ENCODE measurements at regions not wholly inside any gene's neighbourhood (a gene's known extent, or its start where the extent isn't known, plus 50 kb on each side); places are given as distances from the start of the nearest gene placed in this dataset.

GRCh38 chr5:57783693-57784092, 301.1 kb upstream of the ACTBL2 start:
- POLR2A ChIA-PET = interaction anchor here (1.5 kb wide), 1 partner anchor 675 kb away, joined by 4 read pairs; no protein-coding TSS in a partner anchor
- no peak for DNase-seq (ENCODE audit: low read depth, low spot score)
- TF ChIP-seq, protein P1, sequence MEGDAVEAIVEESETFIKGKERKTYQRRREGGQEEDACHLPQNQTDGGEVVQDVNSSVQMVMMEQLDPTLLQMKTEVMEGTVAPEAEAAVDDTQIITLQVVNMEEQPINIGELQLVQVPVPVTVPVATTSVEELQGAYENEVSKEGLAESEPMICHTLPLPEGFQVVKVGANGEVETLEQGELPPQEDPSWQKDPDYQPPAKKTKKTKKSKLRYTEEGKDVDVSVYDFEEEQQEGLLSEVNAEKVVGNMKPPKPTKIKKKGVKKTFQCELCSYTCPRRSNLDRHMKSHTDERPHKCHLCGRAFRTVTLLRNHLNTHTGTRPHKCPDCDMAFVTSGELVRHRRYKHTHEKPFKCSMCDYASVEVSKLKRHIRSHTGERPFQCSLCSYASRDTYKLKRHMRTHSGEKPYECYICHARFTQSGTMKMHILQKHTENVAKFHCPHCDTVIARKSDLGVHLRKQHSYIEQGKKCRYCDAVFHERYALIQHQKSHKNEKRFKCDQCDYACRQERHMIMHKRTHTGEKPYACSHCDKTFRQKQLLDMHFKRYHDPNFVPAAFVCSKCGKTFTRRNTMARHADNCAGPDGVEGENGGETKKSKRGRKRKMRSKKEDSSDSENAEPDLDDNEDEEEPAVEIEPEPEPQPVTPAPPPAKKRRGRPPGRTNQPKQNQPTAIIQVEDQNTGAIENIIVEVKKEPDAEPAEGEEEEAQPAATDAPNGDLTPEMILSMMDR (IDR thresholded peaks at IDR 0.05; ENCODE audit: insufficient read depth, low read length, missing control alignments) = no peak
- CTCF ChIA-PET = interaction anchor here (0.9 to 3.2 kb wide), 3 partner anchors 284 to 679 kb away, joined by 3 to 21 read pairs (median 4); no protein-coding TSS in a partner anchor
- H3K4me3 ChIP-seq (ENCODE audit: low read depth, low read length) = no peak overlapping the region

GRCh38 chr5:57780961-57781325, 298.3 kb upstream of the ACTBL2 start:
- ChIA-PET CTCF (interaction anchor here (1.0 to 15.6 kb wide), 6 partner anchors 8 to 680 kb away, joined by 3 to 283 read pairs (median 6); partner anchors contain the start of gene PLK2), POLR2A (no interaction called here)
- TF ChIP-seq, protein P1 (IDR thresholded peaks at IDR 0.05; ENCODE audit: insufficient read depth, low read length, missing control alignments) = no peak
- DNase-seq (ENCODE audit: low read depth, low spot score) = no peak
- H3K4me3 ChIP-seq (ENCODE audit: low read depth, low read length) = no peak overlapping the region

DNA sequence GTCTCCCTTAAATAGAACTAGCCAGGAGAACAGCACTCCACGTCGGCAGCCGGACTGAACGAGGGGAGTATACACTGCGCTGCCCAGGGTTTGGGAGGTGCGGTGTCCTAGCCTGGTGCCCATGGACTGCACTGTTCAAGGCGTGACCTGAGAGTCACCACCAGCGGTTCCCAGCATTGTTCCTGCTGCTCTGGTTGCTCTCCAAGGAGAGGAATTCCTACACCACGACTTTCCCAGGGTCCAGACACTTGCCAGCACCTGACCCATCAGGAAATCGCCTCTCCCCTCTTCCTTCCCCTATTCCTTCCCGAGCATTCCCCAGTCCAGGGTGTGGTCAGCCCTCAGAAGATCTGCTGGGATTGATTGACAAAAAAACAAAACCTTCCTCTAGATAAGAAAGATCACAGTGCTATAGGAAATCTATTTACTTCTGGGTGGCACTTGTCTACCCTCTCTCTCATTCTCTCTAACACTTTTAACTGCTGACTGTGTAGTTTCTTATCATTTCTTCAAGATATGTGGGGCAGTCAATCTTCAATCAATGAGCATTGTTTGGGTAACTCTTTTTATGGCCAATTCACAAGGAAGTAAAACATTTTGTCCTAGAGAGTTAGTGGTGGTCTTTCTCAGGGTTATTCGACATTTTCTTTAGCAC, 297.8 kb upstream of the ACTBL2 start:
- TF ChIP-seq, protein P1 (IDR thresholded peaks at IDR 0.05; ENCODE audit: insufficient read depth, low read length, missing control alignments) = no peak
- POLR2A ChIA-PET = interaction anchor here (0.7 to 3.3 kb wide), 2 partner anchors 268 to 680 kb away, joined by 3 to 25 read pairs; partner anchors contain the start of gene PLK2
- no peak for DNase-seq (ENCODE audit: low read depth, low spot score)
- CTCF ChIA-PET = interaction anchor here (0.8 to 15.6 kb wide), 13 partner anchors 8 to 681 kb away, joined by 3 to 283 read pairs (median 9); partner anchors contain the start of gene PLK2
- no peak overlapping the region for H3K4me3 ChIP-seq (ENCODE audit: low read depth, low read length)

DNA sequence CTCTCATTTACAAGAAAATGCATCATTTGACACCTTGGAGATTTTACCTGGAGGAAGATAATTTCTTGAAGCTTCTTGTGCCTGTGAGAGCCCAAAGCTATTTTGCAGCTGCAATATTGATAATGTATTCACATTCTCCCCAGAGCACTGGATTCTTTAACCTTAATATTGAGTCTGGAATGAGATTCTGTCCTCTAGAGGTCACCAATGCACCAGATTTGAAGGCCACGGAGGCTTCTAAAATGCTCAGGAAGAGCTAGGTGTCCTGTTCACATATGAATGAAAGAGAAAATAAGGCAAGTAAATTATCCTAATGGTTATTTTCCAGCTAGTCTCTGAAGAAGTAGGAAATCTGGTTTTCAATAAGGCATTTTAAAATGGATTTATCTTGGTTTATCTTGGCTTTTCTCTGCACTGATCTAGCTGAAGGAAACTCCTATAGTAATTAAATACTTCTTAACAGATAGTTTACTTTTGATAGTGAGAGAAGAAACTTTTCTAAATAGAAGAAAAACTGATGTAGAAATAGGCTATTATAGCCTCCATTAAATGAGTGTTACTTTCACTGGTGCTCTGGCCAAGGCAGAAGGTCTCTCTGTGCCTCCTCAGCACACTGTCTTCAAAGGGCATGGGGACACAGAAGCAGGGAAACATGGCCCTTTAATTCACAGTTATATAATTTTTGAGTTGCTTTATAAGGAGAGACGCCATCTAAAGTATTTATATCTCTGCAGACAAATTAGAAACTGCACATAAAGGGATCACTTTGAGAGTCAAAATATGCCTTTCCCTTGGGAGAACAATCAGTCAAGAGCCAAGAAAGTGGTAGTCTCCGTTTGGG, 297.0 kb upstream of the ACTBL2 start:
- ChIA-PET POLR2A (interaction anchor here (0.7 to 3.3 kb wide), 6 partner anchors 109 to 681 kb away, joined by 3 to 25 read pairs (median 4); partner anchors contain the start of gene PLK2), CTCF (interaction anchor here (0.6 to 15.6 kb wide), 77 partner anchors 9 to 879 kb away, joined by 3 to 283 read pairs (median 4); partner anchors contain the start of gene PLK2)
- TF ChIP-seq, protein P1 (IDR thresholded peaks at IDR 0.05; ENCODE audit: insufficient read depth, low read length, missing control alignments) = peak; percentile 62
- peak; percentile 23 for DNase-seq (ENCODE audit: low read depth, low spot score)
- no peak overlapping the region for H3K4me3 ChIP-seq (ENCODE audit: low read depth, low read length)

- no peak overlapping the region for H3K4me3 ChIP-seq (ENCODE audit: low read depth, low read length)
- TF ChIP-seq, protein P1 (IDR thresholded peaks at IDR 0.05; ENCODE audit: insufficient read depth, low read length, missing control alignments) = no peak
- ChIA-PET POLR2A (interaction anchor here (2.1 to 3.3 kb wide), 2 partner anchors 336 to 682 kb away, joined by 6 to 25 read pairs; partner anchors contain the start of gene PLK2), CTCF (interaction anchor here (0.7 to 15.6 kb wide), 61 partner anchors 10 to 688 kb away, joined by 3 to 283 read pairs (median 5); partner anchors contain the start of gene PLK2)
- peak; percentile 10 for DNase-seq (ENCODE audit: low read depth, low spot score)
These were observed 296.0 kb upstream of the ACTBL2 start for GRCh38 chr5:57778501-57779091.

Data from AG04449 (cell line).